ENCODE measurements at regions not wholly inside any gene's neighbourhood (a gene's known extent, or its start where the extent isn't known, plus 50 kb on each side); places are given as distances from the start of the nearest gene placed in this dataset.

DNA sequence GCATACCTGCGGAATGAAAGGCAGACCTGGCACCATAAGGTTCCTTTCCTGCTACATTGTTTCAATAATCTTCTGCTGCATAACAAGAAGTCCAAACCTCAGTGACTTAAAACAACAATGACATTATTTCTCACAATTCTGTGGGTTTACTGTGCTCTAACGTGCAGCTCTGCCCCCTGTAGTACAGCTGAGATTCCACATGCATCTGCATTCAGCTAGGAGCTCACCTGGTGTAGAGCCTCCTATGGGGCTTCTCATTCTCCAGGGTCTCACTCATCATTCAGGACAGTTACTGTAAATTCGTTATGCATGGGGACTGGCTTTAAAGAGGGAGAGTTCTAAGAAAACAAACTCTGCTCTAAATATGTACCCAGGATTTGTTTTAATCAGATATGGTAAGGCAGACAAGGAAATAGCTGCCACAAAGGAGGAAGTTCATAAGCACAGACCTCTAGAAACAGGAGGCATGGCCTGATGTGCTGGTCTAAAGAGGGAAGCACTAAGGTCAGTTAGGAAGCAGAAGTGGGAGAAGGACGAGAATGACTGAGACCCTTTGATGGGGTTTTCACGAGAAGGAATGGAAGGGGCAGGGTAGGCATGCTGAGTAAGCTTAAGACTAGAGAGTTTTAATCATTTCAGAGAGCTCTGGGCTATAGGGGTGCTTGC is 347.0 kb downstream of the NEK10 start:
- Histone ChIP-seq H3K4me1 (ENCODE audit: control insufficient read depth in 1 of 2, insufficient read depth in 2 of 2, low read length in 2 of 2) (no peaks in the 10 kb centered on the region), H3K36me3 (replicated peaks in 1 of 2; ENCODE audit: control insufficient read depth in 1 of 2, insufficient read depth in 2 of 2, low read length in 2 of 2) (no peaks in the 10 kb centered on the region), H3K27me3 (ENCODE audit: control insufficient read depth in 2 of 2, insufficient read depth in 2 of 2, low read length in 2 of 2) (no peaks in the 10 kb centered on the region), H2AFZ (ENCODE audit: insufficient read depth, low read depth, low read length, poor library complexity, severe bottlenecking) (no peak overlapping the region), H3K9ac (ENCODE audit: insufficient read depth, low read length, poor library complexity, severe bottlenecking) (no peak overlapping the region), H3K27ac (ENCODE audit: low read depth in 1 of 2, low read length in 2 of 2) (no peak overlapping the region), H3K9me3 (replicated peaks in 1 of 2; ENCODE audit: control insufficient read depth in 1 of 2, insufficient read depth in 1 of 2, low read length in 2 of 2) (peaks cover 0 to 14% of the 10 kb centered on the region in 2 donors), H4K20me1 (ENCODE audit: insufficient read depth, low read length) (no peaks in the 10 kb centered on the region), H3K4me3 (replicated peaks in 1 of 3; ENCODE audit: low read depth in 2 of 3, low read length in 3 of 3) (no peak overlapping the region), H3K4me2 (replicated peaks; ENCODE audit: extremely low read depth, low read length, poor library complexity, severe bottlenecking) (no peak overlapping the region), H3K79me2 (ENCODE audit: insufficient read depth, low read length) (no peaks in the 10 kb centered on the region)
- Mint-ChIP-seq H3K27ac (no peak overlapping the region), H3K4me3 (no peak overlapping the region), H3K27me3 (ENCODE audit: low read depth in 3 of 3) (no peaks in the 10 kb centered on the region), H3K9me3 (peaks cover 0 to 9% (median 3%) of the 10 kb centered on the region in 7 donors), H3K36me3 (no peaks in the 10 kb centered on the region), H3K4me1 (no peaks in the 10 kb centered on the region)
- intact Hi-C loops (cut with micrococcal nuclease): no loop called here
- no peak for TF ChIP-seq CTCF (IDR thresholded peaks at IDR 0.05)
- 5% methylated on average over 2 of the region's 5 CpGs for WGBS (ENCODE audit: insufficient coverage)
- no peak for DNase-seq

DNA sequence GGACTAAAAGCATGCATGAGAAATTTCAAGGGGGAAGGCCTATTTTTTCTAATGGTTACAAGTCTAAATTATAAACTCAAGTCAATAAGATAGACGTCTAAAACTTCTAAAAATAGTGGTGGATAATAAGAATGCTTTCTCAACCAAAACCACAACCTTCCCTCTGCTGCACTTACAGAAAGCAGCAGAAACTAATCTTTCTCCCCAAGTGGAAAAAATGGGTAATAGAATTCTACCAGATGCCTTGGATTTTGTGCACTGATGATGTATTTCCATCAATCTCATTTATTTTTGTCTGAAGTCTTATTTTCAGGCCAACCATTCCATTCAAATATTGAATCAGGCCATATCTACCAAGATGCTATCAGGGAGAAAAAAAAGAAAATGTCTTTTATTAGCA is 344.7 kb downstream of the NEK10 start:
- Mint-ChIP-seq H3K27ac (no peak overlapping the region), H3K4me3 (no peak overlapping the region), H3K9me3 (peaks cover 1 to 9% (median 9%) of the 10 kb centered on the region in 7 donors), H3K36me3 (no peaks in the 10 kb centered on the region), H3K4me1 (no peaks in the 10 kb centered on the region), H3K27me3 (ENCODE audit: low read depth in 3 of 3) (peaks cover 0 to 1% (median 0%) of the 10 kb centered on the region in 3 donors)
- Histone ChIP-seq H3K79me2 (ENCODE audit: insufficient read depth, low read length) (no peaks in the 10 kb centered on the region), H4K20me1 (ENCODE audit: insufficient read depth, low read length) (no peaks in the 10 kb centered on the region), H2AFZ (ENCODE audit: insufficient read depth, low read depth, low read length, poor library complexity, severe bottlenecking) (no peak overlapping the region), H3K4me3 (replicated peaks in 1 of 3; ENCODE audit: low read depth in 2 of 3, low read length in 3 of 3) (no peak overlapping the region), H3K9ac (ENCODE audit: insufficient read depth, low read length, poor library complexity, severe bottlenecking) (no peak overlapping the region), H3K4me1 (ENCODE audit: control insufficient read depth in 1 of 2, insufficient read depth in 2 of 2, low read length in 2 of 2) (no peaks in the 10 kb centered on the region), H3K9me3 (replicated peaks in 1 of 2; ENCODE audit: control insufficient read depth in 1 of 2, insufficient read depth in 1 of 2, low read length in 2 of 2) (no peaks in the 10 kb centered on the region), H3K4me2 (replicated peaks; ENCODE audit: extremely low read depth, low read length, poor library complexity, severe bottlenecking) (no peak overlapping the region), H3K27me3 (ENCODE audit: control insufficient read depth in 2 of 2, insufficient read depth in 2 of 2, low read length in 2 of 2) (no peaks in the 10 kb centered on the region), H3K27ac (ENCODE audit: low read depth in 1 of 2, low read length in 2 of 2) (no peak overlapping the region), H3K36me3 (replicated peaks in 1 of 2; ENCODE audit: control insufficient read depth in 1 of 2, insufficient read depth in 2 of 2, low read length in 2 of 2) (no peaks in the 10 kb centered on the region)
- intact Hi-C loops (cut with micrococcal nuclease): no loop called here
- TF ChIP-seq CTCF (IDR thresholded peaks at IDR 0.05): no peak
- no peak for DNase-seq
- WGBS (ENCODE audit: insufficient coverage): no CpG with 5 or more reads among the region's 1 CpG
